PC-3 (cell line): ENCODE measurements at regions not wholly inside any gene's neighbourhood (a gene's known extent, or its start where the extent isn't known, plus 50 kb on each side); places are given as distances from the start of the nearest gene placed in this dataset.
"Not testable (repeated sequence)": the region's sequence is repeated elsewhere in the genome, so short reads cannot be mapped to it uniquely, and the experiment has no call there.

Experiments used
- ATAC-seq: fragments of 200-7000 bp; cut with Tn5 transposase; 2 replicates; pipeline ENCODE4 v1.9.1; 2020; ENCODE audit warnings: mild to moderate bottlenecking, moderate library complexity
- BruUV-seq: library from RNA; stranded (reverse); fragments of 400-500 nt; replicated peaks from 2 replicates; lab custom pipeline; 2021; lab: Mats Ljungman, UMichigan
- CTCF ChIA-PET: fragments of 300-600 bp; sonication (Branson Sonifier 250); formaldehyde crosslinking; loops from one replicate; lab custom pipeline; 2022; ENCODE audit warnings: antibody characterized with exemption; lab: Charles Lee
- POLR2A ChIA-PET: fragments of 300-600 bp; sonication (Branson Sonifier 250); formaldehyde crosslinking; loops from one replicate; lab custom pipeline; 2022; ENCODE audit warnings: antibody characterized with exemption; ENCODE audit not compliant: unreplicated experiment; lab: Charles Lee
- DNase-seq: peaks from one replicate; pipeline ENCODE4 v3.0.0-alpha.2; 2015
- H2AFZ ChIP-seq: fragments of 300-600 bp; sonication (generic); 2 replicates; pipeline ENCODE4 v1.6.0; 2016; ENCODE audit warnings: antibody characterized with exemption, low read length
- H3F3A ChIP-seq: fragments of 300-600 bp; sonication (generic); one replicate; pipeline ENCODE4 v1.6.0; 2017; ENCODE audit warnings: antibody characterized with exemption, low read length, control low read depth, mild to moderate bottlenecking; ENCODE audit not compliant: unreplicated experiment
- H3K27ac ChIP-seq: fragments of 300-600 bp; sonication (generic); 2 replicates; pipeline ENCODE4 v1.5.1; 2016; ENCODE audit warnings: mild to moderate bottlenecking, low read length
- H3K27me3 ChIP-seq: fragments of 300-600 bp; sonication (generic); 2 replicates; pipeline ENCODE4 v1.6.1; 2016; ENCODE audit warnings: low read length, mixed read lengths
- H3K36me3 ChIP-seq: fragments of 300-600 bp; sonication (generic); 2 replicates; pipeline ENCODE4 v1.6.1; 2016; ENCODE audit warnings: low read depth, mixed run types, low read length, mixed read lengths
- H3K4me1 ChIP-seq: fragments of 300-600 bp; sonication (generic); 2 replicates; pipeline ENCODE4 v1.5.1; 2016; ENCODE audit warnings: low read length; ENCODE audit not compliant: insufficient read depth
- H3K4me2 ChIP-seq: fragments of 300-600 bp; sonication (generic); 2 replicates; pipeline ENCODE4 v1.6.0; 2016; ENCODE audit warnings: low read length
- H3K4me3 ChIP-seq: fragments of 300-600 bp; sonication (generic); 2 replicates; pipeline ENCODE4 v1.5.1; 2016; ENCODE audit warnings: mild to moderate bottlenecking, low read length, mixed read lengths
- H3K79me2 ChIP-seq: fragments of 300-600 bp; sonication (generic); 2 replicates; pipeline ENCODE4 v1.6.1; 2017; ENCODE audit warnings: low read length, mixed read lengths
- H3K9ac ChIP-seq: fragments of 300-600 bp; sonication (generic); 2 replicates; pipeline ENCODE4 v1.6.0; 2016; ENCODE audit warnings: mild to moderate bottlenecking, low read length
- H3K9me2 ChIP-seq: fragments of 300-600 bp; sonication (generic); replicated peaks from 2 replicates; pipeline ENCODE4 v1.6.1; 2016; ENCODE audit warnings: mixed run types, low read length, mixed read lengths
- H3K9me3 ChIP-seq: fragments of 300-600 bp; sonication (generic); 2 replicates; pipeline ENCODE4 v1.6.1; 2016; ENCODE audit warnings: low read length, mixed read lengths
- H4K20me1 ChIP-seq: fragments of 300-600 bp; sonication (generic); 2 replicates; pipeline ENCODE4 v1.6.1; 2016; ENCODE audit warnings: low read length, mixed read lengths
- EZH2 ChIP-seq: fragments of 300-600 bp; sonication (generic); IDR thresholded peaks from one replicate; pipeline ENCODE4 v1.6.1; 2017; ENCODE audit warnings: antibody characterized with exemption, mild to moderate bottlenecking, low read length; ENCODE audit not compliant: unreplicated experiment
- EZH2phosphoT487 ChIP-seq: fragments of 300-600 bp; sonication (generic); IDR thresholded peaks from 2 replicates; pipeline ENCODE4 v1.6.1; 2018; ENCODE audit warnings: mild to moderate bottlenecking, antibody characterized with exemption, low read length, borderline replicate concordance
- intact Hi-C: fragments of 100-400 bp; cut with micrococcal nuclease; formaldehyde crosslinking; loops from 2 replicates; pipeline ENCODE4 v1.9.0; 2023
- TF ChIP-seq, protein P1 (sequence below): fragments of 300-600 bp; sonication (generic); conservative IDR thresholded peaks from 2 replicates; pipeline ENCODE4 v1.5.1; 2017; ENCODE audit warnings: antibody characterized with exemption, low read depth, mild to moderate bottlenecking, low read length

GRCh38 chr11:116368784-116369183 is 404.0 kb downstream of the BUD13 start:
- H3K4me2 ChIP-seq: no peak overlapping the region
- no peaks in the 10 kb centered on the region for H4K20me1 ChIP-seq
- no peaks in the 10 kb centered on the region for H3K36me3 ChIP-seq
- DNase-seq (no peak), ATAC-seq (no peak)
- peaks cover 6% of the 10 kb centered on the region; the same call in 1 of the 2 replicates for H3K27me3 ChIP-seq
- no peak overlapping the region for H2AFZ ChIP-seq
- no peaks in the 10 kb centered on the region for H3K79me2 ChIP-seq
- ChIA-PET CTCF (no interaction called here), POLR2A (no interaction called here)
- BruUV-seq: no TSS peak
- TF ChIP-seq EZH2: no peak
- no peak for TF ChIP-seq EZH2phosphoT487
- TF ChIP-seq, protein P1, sequence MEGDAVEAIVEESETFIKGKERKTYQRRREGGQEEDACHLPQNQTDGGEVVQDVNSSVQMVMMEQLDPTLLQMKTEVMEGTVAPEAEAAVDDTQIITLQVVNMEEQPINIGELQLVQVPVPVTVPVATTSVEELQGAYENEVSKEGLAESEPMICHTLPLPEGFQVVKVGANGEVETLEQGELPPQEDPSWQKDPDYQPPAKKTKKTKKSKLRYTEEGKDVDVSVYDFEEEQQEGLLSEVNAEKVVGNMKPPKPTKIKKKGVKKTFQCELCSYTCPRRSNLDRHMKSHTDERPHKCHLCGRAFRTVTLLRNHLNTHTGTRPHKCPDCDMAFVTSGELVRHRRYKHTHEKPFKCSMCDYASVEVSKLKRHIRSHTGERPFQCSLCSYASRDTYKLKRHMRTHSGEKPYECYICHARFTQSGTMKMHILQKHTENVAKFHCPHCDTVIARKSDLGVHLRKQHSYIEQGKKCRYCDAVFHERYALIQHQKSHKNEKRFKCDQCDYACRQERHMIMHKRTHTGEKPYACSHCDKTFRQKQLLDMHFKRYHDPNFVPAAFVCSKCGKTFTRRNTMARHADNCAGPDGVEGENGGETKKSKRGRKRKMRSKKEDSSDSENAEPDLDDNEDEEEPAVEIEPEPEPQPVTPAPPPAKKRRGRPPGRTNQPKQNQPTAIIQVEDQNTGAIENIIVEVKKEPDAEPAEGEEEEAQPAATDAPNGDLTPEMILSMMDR: no peak
- H3K9me3 ChIP-seq: no peaks in the 10 kb centered on the region
- H3K4me1 ChIP-seq: no peaks in the 10 kb centered on the region
- H3K9ac ChIP-seq: no peak overlapping the region
- H3K4me3 ChIP-seq: no peak overlapping the region
- H3F3A ChIP-seq: no peaks in the 10 kb centered on the region
- H3K9me2 ChIP-seq: no peaks in the 10 kb centered on the region
- intact Hi-C loops: no loop called here
- no peak overlapping the region for H3K27ac ChIP-seq

GRCh38 chr11:116366980-116367645 is 405.7 kb downstream of the BUD13 start:
- BruUV-seq: no TSS peak
- TF ChIP-seq, protein P1: no peak
- no peak for TF ChIP-seq EZH2phosphoT487
- Histone ChIP-seq H3K9me3 (no peaks in the 10 kb centered on the region), H3K9me2 (no peaks in the 10 kb centered on the region), H3K9ac (no peak overlapping the region), H3K27ac (no peak overlapping the region), H2AFZ (no peak overlapping the region), H3K4me1 (no peaks in the 10 kb centered on the region), H3K79me2 (no peaks in the 10 kb centered on the region), H4K20me1 (no peaks in the 10 kb centered on the region), H3K4me3 (no peak overlapping the region), H3F3A (no peaks in the 10 kb centered on the region), H3K36me3 (no peaks in the 10 kb centered on the region), H3K27me3 (peaks cover 14% of the 10 kb centered on the region; the same call in 1 of the 2 replicates), H3K4me2 (no peak overlapping the region)
- intact Hi-C loops: no loop called here
- ChIA-PET POLR2A (no interaction called here), CTCF (no interaction called here)
- DNase-seq: no peak
- no peak for ATAC-seq

- H3K36me3 ChIP-seq: no peaks in the 10 kb centered on the region
- no peak overlapping the region for H3K4me3 ChIP-seq
- no peaks in the 10 kb centered on the region for H3F3A ChIP-seq
- H3K4me2 ChIP-seq: no peak overlapping the region
- no peak for ATAC-seq
- POLR2A ChIA-PET: no interaction called here
- no peaks in the 10 kb centered on the region for H3K4me1 ChIP-seq
- no peaks in the 10 kb centered on the region for H3K9me2 ChIP-seq
- H3K9me3 ChIP-seq: no peaks in the 10 kb centered on the region
- peaks cover 14% of the 10 kb centered on the region; the same call in 1 of the 2 replicates for H3K27me3 ChIP-seq
- no peak overlapping the region for H3K27ac ChIP-seq
- no peaks in the 10 kb centered on the region for H3K79me2 ChIP-seq
- no TSS peak for BruUV-seq
- no peak overlapping the region for H3K9ac ChIP-seq
- H4K20me1 ChIP-seq: no peaks in the 10 kb centered on the region
- intact Hi-C loops: no loop called here
- no peak for DNase-seq
- TF ChIP-seq EZH2: no peak
- no peak for TF ChIP-seq EZH2phosphoT487
- TF ChIP-seq, protein P1: no peak
- CTCF ChIA-PET: no interaction called here
- no peak overlapping the region for H2AFZ ChIP-seq
These were observed 406.3 kb downstream of the BUD13 start for GRCh38 chr11:116366451-116366850.

GRCh38 chr11:116364925-116365324 is 407.9 kb downstream of the BUD13 start:
- H4K20me1 ChIP-seq, H3K9me2 ChIP-seq, ATAC-seq, intact Hi-C loops, H3K79me2 ChIP-seq, H3K4me1 ChIP-seq, H3K4me3 ChIP-seq, DNase-seq, H3F3A ChIP-seq, H3K36me3 ChIP-seq, H2AFZ ChIP-seq, H3K27ac ChIP-seq, BruUV-seq, H3K4me2 ChIP-seq, H3K9me3 ChIP-seq, H3K9ac ChIP-seq, CTCF ChIA-PET: not testable (repeated sequence)
- POLR2A ChIA-PET: interaction anchor here (0.5 kb wide), 1 partner anchor 44 kb away, joined by 7 read pairs; no protein-coding TSS in a partner anchor
- peaks cover 12% of the 10 kb centered on the region; the same call in 1 of the 2 replicates for H3K27me3 ChIP-seq
